ENCODE measurements at regions not wholly inside any gene's neighbourhood (a gene's known extent, or its start where the extent isn't known, plus 50 kb on each side); places are given as distances from the start of the nearest gene placed in this dataset.

GRCh38 chr4:133476063-133476462 lies 327.0 kb downstream of the PCDH10 start:
- H3K23ac ChIP-seq (ENCODE audit: low read length in 2 of 2) = no peak overlapping the region
- no peaks in the 10 kb centered on the region for H3K9me3 ChIP-seq (ENCODE audit: control insufficient read depth, low read length)
- no peak overlapping the region for H4K8ac ChIP-seq (ENCODE audit: low read length)
- H2AK5ac ChIP-seq (ENCODE audit: low read length, severe bottlenecking) = no peak overlapping the region
- H3K4me3 ChIP-seq (ENCODE audit: insufficient read depth in 1 of 2, low read depth in 1 of 2, low read length in 2 of 2) = no peak overlapping the region
- H3K4ac ChIP-seq (ENCODE audit: low read depth in 1 of 2, low read length in 2 of 2) = no peak overlapping the region
- no peak overlapping the region for H3K18ac ChIP-seq (ENCODE audit: low read depth in 1 of 2, low read length in 2 of 2)
- H4K91ac ChIP-seq (ENCODE audit: low read length) = no peak overlapping the region
- H3K79me1 ChIP-seq (replicated peaks; ENCODE audit: low read length, poor library complexity, severe bottlenecking) = no peaks in the 10 kb centered on the region
- H3K27ac ChIP-seq (ENCODE audit: low read length, poor library complexity, severe bottlenecking) = no peak overlapping the region
- H3K27me3 ChIP-seq (ENCODE audit: control insufficient read depth in 1 of 2, insufficient read depth in 1 of 2, low read length in 2 of 2) = no peaks in the 10 kb centered on the region
- H3K4me2 ChIP-seq (ENCODE audit: low read length, poor library complexity, severe bottlenecking) = no peak overlapping the region
- H3K14ac ChIP-seq (ENCODE audit: low read length in 2 of 2) = no peak overlapping the region
- H3K4me1 ChIP-seq (ENCODE audit: control insufficient read depth, insufficient read depth, low read depth, low read length) = no peaks in the 10 kb centered on the region
- H3K36me3 ChIP-seq (ENCODE audit: control insufficient read depth in 1 of 2, insufficient read depth in 2 of 2, low read depth in 1 of 2, low read length in 2 of 2) = no peaks in the 10 kb centered on the region
- no peak overlapping the region for H2BK120ac ChIP-seq (ENCODE audit: low read depth, low read length)
- no peak overlapping the region for H3K9ac ChIP-seq (ENCODE audit: low read length)
- WGBS = no CpG with 5 or more reads among the region's 1 CpG
- H2BK15ac ChIP-seq (ENCODE audit: low read depth, poor library complexity, severe bottlenecking) = no peak overlapping the region
- H2BK12ac ChIP-seq (ENCODE audit: low read length in 2 of 2) = no peak overlapping the region
- H2AFZ ChIP-seq (ENCODE audit: low read depth, low read length) = no peak overlapping the region
- DNase-seq = no peak
- no peak overlapping the region for H2BK5ac ChIP-seq (ENCODE audit: low read depth, low read length, poor library complexity, severe bottlenecking)

GRCh38 chr4:133474501-133474900 lies 325.4 kb downstream of the PCDH10 start:
- H3K79me1 ChIP-seq (replicated peaks; ENCODE audit: low read length, poor library complexity, severe bottlenecking) = no peaks in the 10 kb centered on the region
- no peak overlapping the region for H2BK5ac ChIP-seq (ENCODE audit: low read depth, low read length, poor library complexity, severe bottlenecking)
- WGBS = no CpG with 5 or more reads among the region's 2 CpGs
- H3K4me3 ChIP-seq (ENCODE audit: insufficient read depth in 1 of 2, low read depth in 1 of 2, low read length in 2 of 2) = no peak overlapping the region
- H3K36me3 ChIP-seq (ENCODE audit: control insufficient read depth in 1 of 2, insufficient read depth in 2 of 2, low read depth in 1 of 2, low read length in 2 of 2) = no peaks in the 10 kb centered on the region
- H2BK120ac ChIP-seq (ENCODE audit: low read depth, low read length) = no peak overlapping the region
- no peak overlapping the region for H2AFZ ChIP-seq (ENCODE audit: low read depth, low read length)
- no peak overlapping the region for H3K4me2 ChIP-seq (ENCODE audit: low read length, poor library complexity, severe bottlenecking)
- H3K27ac ChIP-seq (ENCODE audit: low read length, poor library complexity, severe bottlenecking) = no peak overlapping the region
- H2BK12ac ChIP-seq (ENCODE audit: low read length in 2 of 2) = no peak overlapping the region
- no peak overlapping the region for H4K91ac ChIP-seq (ENCODE audit: low read length)
- no peak overlapping the region for H3K18ac ChIP-seq (ENCODE audit: low read depth in 1 of 2, low read length in 2 of 2)
- H3K9me3 ChIP-seq (ENCODE audit: control insufficient read depth, low read length) = no peaks in the 10 kb centered on the region
- no peak overlapping the region for H3K4ac ChIP-seq (ENCODE audit: low read depth in 1 of 2, low read length in 2 of 2)
- no peak overlapping the region for H3K14ac ChIP-seq (ENCODE audit: low read length in 2 of 2)
- H3K23ac ChIP-seq (ENCODE audit: low read length in 2 of 2) = no peak overlapping the region
- H3K9ac ChIP-seq (ENCODE audit: low read length) = no peak overlapping the region
- no peak overlapping the region for H4K8ac ChIP-seq (ENCODE audit: low read length)
- no peak overlapping the region for H2BK15ac ChIP-seq (ENCODE audit: low read depth, poor library complexity, severe bottlenecking)
- no peaks in the 10 kb centered on the region for H3K4me1 ChIP-seq (ENCODE audit: control insufficient read depth, insufficient read depth, low read depth, low read length)
- no peak for DNase-seq
- no peaks in the 10 kb centered on the region for H3K27me3 ChIP-seq (ENCODE audit: control insufficient read depth in 1 of 2, insufficient read depth in 1 of 2, low read length in 2 of 2)
- no peak overlapping the region for H2AK5ac ChIP-seq (ENCODE audit: low read length, severe bottlenecking)

- Histone ChIP-seq H2BK12ac (ENCODE audit: low read length in 2 of 2) (no peak overlapping the region), H3K27ac (ENCODE audit: low read length, poor library complexity, severe bottlenecking) (no peak overlapping the region), H3K36me3 (ENCODE audit: control insufficient read depth in 1 of 2, insufficient read depth in 2 of 2, low read depth in 1 of 2, low read length in 2 of 2) (no peaks in the 10 kb centered on the region), H3K4ac (ENCODE audit: low read depth in 1 of 2, low read length in 2 of 2) (no peak overlapping the region), H3K79me1 (replicated peaks; ENCODE audit: low read length, poor library complexity, severe bottlenecking) (no peaks in the 10 kb centered on the region), H3K18ac (ENCODE audit: low read depth in 1 of 2, low read length in 2 of 2) (no peak overlapping the region), H2BK15ac (ENCODE audit: low read depth, poor library complexity, severe bottlenecking) (no peak overlapping the region), H3K14ac (ENCODE audit: low read length in 2 of 2) (no peak overlapping the region), H3K9ac (ENCODE audit: low read length) (no peak overlapping the region), H2BK5ac (ENCODE audit: low read depth, low read length, poor library complexity, severe bottlenecking) (no peak overlapping the region), H4K91ac (ENCODE audit: low read length) (no peak overlapping the region), H3K9me3 (ENCODE audit: control insufficient read depth, low read length) (no peaks in the 10 kb centered on the region), H2AFZ (ENCODE audit: low read depth, low read length) (no peak overlapping the region), H3K23ac (ENCODE audit: low read length in 2 of 2) (no peak overlapping the region), H3K4me2 (ENCODE audit: low read length, poor library complexity, severe bottlenecking) (no peak overlapping the region), H2BK120ac (ENCODE audit: low read depth, low read length) (no peak overlapping the region), H2AK5ac (ENCODE audit: low read length, severe bottlenecking) (no peak overlapping the region), H3K4me1 (ENCODE audit: control insufficient read depth, insufficient read depth, low read depth, low read length) (no peaks in the 10 kb centered on the region), H3K27me3 (ENCODE audit: control insufficient read depth in 1 of 2, insufficient read depth in 1 of 2, low read length in 2 of 2) (no peaks in the 10 kb centered on the region), H4K8ac (ENCODE audit: low read length) (no peak overlapping the region), H3K4me3 (ENCODE audit: insufficient read depth in 1 of 2, low read depth in 1 of 2, low read length in 2 of 2) (no peak overlapping the region)
- no peak for DNase-seq
- no CpG with 5 or more reads among the region's 1 CpG for WGBS
Measured at GRCh38 chr4:133472244-133472643, 323.1 kb downstream of the PCDH10 start.

GRCh38 chr4:133467290-133467947 lies 318.3 kb downstream of the PCDH10 start:
- Histone ChIP-seq H3K27ac (ENCODE audit: low read length, poor library complexity, severe bottlenecking) (no peak overlapping the region), H3K79me1 (replicated peaks; ENCODE audit: low read length, poor library complexity, severe bottlenecking) (no peaks in the 10 kb centered on the region), H3K9me3 (ENCODE audit: control insufficient read depth, low read length) (no peaks in the 10 kb centered on the region), H2BK5ac (ENCODE audit: low read depth, low read length, poor library complexity, severe bottlenecking) (no peak overlapping the region), H2BK120ac (ENCODE audit: low read depth, low read length) (no peak overlapping the region), H4K8ac (ENCODE audit: low read length) (no peak overlapping the region), H3K4me1 (ENCODE audit: control insufficient read depth, insufficient read depth, low read depth, low read length) (no peaks in the 10 kb centered on the region), H3K9ac (ENCODE audit: low read length) (no peak overlapping the region), H3K4ac (ENCODE audit: low read depth in 1 of 2, low read length in 2 of 2) (no peak overlapping the region), H2AK5ac (ENCODE audit: low read length, severe bottlenecking) (no peak overlapping the region), H3K18ac (ENCODE audit: low read depth in 1 of 2, low read length in 2 of 2) (no peak overlapping the region), H4K91ac (ENCODE audit: low read length) (no peak overlapping the region), H3K14ac (ENCODE audit: low read length in 2 of 2) (no peak overlapping the region), H3K4me3 (ENCODE audit: insufficient read depth in 1 of 2, low read depth in 1 of 2, low read length in 2 of 2) (no peak overlapping the region), H3K27me3 (ENCODE audit: control insufficient read depth in 1 of 2, insufficient read depth in 1 of 2, low read length in 2 of 2) (no peaks in the 10 kb centered on the region), H3K36me3 (ENCODE audit: control insufficient read depth in 1 of 2, insufficient read depth in 2 of 2, low read depth in 1 of 2, low read length in 2 of 2) (no peaks in the 10 kb centered on the region), H3K4me2 (ENCODE audit: low read length, poor library complexity, severe bottlenecking) (no peak overlapping the region), H3K23ac (ENCODE audit: low read length in 2 of 2) (no peak overlapping the region), H2AFZ (ENCODE audit: low read depth, low read length) (no peak overlapping the region), H2BK12ac (ENCODE audit: low read length in 2 of 2) (no peak overlapping the region), H2BK15ac (ENCODE audit: low read depth, poor library complexity, severe bottlenecking) (no peak overlapping the region)
- 63% methylated on average over 2 of the region's 3 CpGs for WGBS
- no peak for DNase-seq
